MV-4-11 (cell line): ENCODE measurements at regions not wholly inside any gene's neighbourhood (a gene's known extent, or its start where the extent isn't known, plus 50 kb on each side); places are given as distances from the start of the nearest gene placed in this dataset.

Experiments
- DNase-seq: peaks from one replicate; lab custom pipeline; 2025; lab: John Stamatoyannopoulos, UW

GRCh38 chr13:26932465-26932864 is 171.9 kb upstream of the GPR12 start:
- no peak for DNase-seq

- peak; percentile 25 for DNase-seq
These were observed 169.6 kb upstream of the GPR12 start for GRCh38 chr13:26929971-26930730.

GRCh38 chr13:26927511-26927910 is 166.9 kb upstream of the GPR12 start:
- DNase-seq, result no peak

GRCh38 chr13:26926371-26926770 is 165.8 kb upstream of the GPR12 start:
- DNase-seq, result no peak

- DNase-seq, result peak; percentile 14
These were observed 163.4 kb upstream of the GPR12 start for GRCh38 chr13:26923824-26924605.

DNA sequence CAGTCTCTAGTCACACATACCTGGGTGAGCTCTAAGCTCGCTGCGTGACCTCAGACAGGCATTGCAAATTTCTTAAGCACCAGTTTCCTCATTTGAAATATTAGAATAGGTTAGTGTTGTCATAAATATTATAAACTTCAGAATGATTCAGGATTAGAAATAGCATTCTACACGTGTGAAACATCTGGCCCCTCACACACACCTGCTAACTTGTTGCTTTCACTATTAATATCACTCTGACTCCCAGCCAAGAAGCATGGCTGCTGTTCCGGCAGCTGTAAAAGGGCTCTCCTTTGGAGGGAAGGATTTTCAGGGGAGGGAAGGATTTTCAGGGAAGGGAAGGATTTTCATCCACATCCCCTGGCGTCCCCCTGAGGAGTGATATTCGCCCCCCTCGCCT is 161.3 kb upstream of the GPR12 start:
- no peak for DNase-seq

- DNase-seq, result no peak
These were observed 160.2 kb upstream of the GPR12 start for GRCh38 chr13:26920614-26921355.

DNA sequence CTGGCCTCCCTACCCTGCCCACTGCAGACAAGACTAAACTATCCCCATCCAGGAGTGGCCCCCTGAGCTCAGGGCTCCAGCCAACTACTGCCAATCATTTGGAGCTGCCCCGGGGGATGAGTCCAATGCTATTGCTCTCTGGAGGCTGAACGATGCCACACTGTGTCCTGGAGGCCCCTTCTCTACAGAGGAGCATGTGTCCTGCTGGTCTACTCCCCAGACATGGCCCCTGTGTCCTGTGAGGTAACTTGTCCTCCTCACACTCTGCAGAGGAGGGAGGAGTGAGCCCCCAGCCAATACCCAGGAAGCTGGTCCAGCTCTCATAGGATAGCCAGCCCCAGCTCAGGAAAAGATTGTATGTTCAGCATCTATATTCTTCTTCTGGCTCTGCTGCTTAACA is 159.1 kb upstream of the GPR12 start:
- DNase-seq, result no peak

DNA sequence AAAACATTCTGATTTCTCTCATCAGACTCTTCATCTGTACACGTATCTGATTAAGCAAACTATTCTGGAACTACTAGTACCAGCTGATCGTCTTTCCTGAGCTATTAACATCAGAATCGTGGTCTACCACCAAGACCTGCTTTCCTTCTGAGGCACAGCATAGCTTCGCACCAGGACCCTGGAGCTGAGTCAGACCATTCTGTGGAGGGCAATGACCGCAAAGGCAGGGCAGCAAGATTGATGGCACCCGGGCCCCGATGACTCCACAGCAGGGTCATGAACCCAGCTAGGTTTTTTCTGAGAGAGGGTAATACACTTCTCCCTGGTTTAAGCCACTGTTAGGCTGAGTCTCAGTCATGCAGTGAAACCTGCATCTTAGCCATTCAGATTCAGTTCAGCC is 158.7 kb upstream of the GPR12 start:
- DNase-seq, result peak; percentile 93

- DNase-seq, result peak; percentile 97
These were observed 154.0 kb upstream of the GPR12 start for GRCh38 chr13:26914624-26915023.

DNA sequence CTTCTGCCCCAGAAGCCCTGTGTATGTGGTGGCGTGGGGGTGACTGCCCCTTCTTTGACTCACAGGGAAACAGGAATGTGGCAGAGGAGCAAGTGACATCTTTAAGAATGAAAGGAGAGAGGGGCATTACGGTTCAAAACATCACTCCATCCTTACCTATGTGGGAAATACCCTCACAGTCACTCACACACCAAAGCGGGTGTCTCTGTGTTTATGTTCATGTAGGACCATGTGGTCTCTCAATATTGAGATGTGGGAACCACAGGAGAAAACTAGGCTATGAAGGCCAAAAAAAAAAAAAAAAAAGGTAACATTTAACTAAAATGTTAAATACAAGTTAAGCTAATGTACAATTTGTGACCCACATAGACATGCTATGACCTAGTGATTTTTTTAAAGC is 153.6 kb upstream of the GPR12 start:
- DNase-seq, result no peak

DNA sequence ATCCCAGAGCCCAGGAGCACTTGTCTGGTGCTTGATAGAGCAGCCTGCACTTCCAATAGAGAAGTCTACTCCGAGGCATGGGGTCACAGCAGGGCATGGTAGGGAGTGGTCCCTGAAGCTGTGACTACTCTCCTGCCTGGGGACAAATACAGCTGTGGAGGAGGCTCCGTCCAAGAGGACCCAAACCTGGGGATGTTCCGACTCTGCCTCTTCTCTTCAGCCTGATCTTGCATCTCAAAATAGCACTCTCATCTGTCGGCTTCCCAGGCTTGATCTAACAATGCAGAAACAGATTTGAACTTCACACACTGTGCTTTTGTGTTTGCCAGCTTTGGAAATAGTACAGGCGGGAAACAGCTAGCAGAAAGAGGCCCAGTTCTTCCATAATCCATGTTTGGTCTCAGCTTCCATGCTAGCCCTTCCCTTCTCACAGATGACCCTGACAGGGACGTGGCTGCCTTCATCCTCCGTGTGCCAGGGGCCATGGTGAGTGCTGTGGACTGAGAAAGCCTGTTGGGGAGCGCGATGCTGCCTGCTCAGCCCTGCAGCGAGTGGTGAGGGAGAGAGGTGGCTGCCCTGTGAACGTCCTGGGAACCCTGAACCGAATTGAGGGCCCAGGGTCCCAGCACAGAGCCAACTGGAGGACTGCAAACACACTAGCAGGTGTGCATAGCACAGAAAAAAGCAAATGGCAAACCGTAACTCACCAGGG is 150.3 kb upstream of the GPR12 start:
- no peak for DNase-seq

DNA sequence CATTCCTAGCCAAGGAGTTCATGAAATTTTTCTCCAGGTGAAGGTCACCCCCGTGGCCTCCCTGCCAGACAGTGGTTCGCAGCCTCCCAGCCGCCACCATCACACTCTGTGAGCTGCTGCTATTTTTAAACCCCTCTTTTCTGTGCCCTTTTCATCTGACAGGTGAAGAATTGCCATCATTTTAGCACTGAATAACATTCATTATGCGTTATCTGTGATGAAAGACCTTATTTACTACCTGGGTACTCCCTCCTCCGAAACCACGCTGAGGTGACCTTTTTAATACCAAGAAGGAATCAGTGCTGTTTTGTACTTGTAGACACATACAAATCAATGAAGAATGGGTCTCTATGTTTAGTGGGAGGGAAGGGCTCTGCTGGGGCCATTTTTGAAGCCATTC is 148.9 kb upstream of the GPR12 start:
- DNase-seq, result no peak

- no peak for DNase-seq
These were observed 147.5 kb upstream of the GPR12 start for GRCh38 chr13:26908126-26908525.

GRCh38 chr13:26899202-26899601 is 138.6 kb upstream of the GPR12 start:
- DNase-seq, result no peak

DNA sequence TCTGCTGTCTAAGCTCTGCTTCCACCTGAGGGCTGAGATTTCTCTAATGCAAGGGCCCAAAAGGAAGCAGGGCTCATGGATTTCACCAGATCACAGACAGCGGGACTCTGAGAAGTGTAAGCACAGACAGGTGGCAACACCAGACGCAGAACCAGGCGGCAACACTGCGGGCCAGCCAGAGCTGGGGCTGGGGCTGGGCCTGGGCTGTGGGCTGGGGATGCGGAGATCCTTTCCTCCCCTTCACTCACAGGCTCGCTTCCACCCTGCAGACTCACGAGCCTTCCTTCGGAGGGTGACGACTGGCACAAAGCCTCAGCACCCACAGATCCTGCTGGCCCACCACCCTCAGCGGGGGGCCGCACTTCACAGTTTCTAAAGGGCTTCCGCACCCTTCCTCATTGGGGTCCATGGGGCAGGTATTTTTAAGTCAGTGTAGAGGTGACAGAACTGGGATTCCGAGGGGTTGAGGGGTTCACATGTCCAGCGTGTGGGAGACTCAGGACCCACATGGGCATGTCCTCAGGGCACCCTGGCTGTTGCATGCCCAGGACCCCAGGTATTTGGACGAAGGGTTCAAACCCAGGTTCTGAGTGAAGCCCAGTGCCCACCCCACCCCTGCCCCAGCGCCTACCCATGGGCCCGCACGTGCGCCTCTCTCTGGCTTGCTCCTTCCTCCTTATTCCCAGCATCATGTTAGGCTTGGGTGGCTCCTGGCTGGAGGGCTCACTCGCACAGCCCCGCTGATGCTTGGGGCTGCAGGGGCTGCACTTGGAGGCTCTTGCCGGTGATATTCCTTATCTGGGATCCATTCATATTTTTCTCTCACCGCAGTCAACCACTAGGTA is 137.3 kb upstream of the GPR12 start:
- no peak for DNase-seq

- DNase-seq, result no peak
These were observed 136.5 kb upstream of the GPR12 start for GRCh38 chr13:26896986-26897668.

GRCh38 chr13:26895808-26896466 is 135.4 kb upstream of the GPR12 start:
- no peak for DNase-seq

- DNase-seq, result peak; percentile 57
These were observed 134.7 kb upstream of the GPR12 start for GRCh38 chr13:26895081-26895807.
